ENCODE measurements at regions not wholly inside any gene's neighbourhood (a gene's known extent, or its start where the extent isn't known, plus 50 kb on each side); places are given as distances from the start of the nearest gene placed in this dataset.

DNA sequence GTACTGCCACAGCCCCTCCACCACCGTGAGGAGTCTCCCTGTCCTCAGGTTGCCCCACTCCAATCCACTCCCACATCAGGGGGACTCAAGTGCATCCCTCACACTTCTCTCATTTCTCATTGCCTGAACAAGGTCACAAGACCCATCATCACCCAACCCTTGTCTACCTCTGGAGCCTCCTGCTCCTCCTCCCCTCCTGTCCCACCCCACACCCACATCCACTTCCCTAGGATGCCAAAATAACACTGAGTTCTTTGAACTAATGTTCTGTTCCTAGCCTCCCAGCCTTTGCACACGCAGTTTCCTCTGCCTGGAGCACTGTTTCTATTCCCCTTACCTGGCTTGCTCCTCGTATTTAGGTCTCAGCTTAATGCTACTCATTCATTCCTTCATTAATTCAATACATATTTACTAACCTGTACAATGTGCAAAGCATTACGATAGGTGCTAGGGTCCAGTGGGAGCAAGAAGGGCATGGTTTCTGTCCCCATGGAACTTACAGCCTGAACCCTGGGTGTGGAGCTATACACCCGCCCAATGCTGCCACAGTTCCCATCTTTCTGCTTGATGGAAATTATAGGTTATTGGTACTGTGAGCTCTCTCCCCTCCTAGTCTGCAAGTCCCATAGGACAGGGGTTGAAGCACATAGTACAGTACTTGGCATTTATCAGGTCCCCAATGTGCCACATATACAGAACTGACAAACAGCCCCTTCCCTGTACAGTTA is 96.1 kb upstream of the GRIK3 start:
- no peaks in the 10 kb centered on the region for H3K36me3 ChIP-seq (replicated peaks; ENCODE audit: insufficient read depth, low read depth)
- TF ChIP-seq, protein P1, sequence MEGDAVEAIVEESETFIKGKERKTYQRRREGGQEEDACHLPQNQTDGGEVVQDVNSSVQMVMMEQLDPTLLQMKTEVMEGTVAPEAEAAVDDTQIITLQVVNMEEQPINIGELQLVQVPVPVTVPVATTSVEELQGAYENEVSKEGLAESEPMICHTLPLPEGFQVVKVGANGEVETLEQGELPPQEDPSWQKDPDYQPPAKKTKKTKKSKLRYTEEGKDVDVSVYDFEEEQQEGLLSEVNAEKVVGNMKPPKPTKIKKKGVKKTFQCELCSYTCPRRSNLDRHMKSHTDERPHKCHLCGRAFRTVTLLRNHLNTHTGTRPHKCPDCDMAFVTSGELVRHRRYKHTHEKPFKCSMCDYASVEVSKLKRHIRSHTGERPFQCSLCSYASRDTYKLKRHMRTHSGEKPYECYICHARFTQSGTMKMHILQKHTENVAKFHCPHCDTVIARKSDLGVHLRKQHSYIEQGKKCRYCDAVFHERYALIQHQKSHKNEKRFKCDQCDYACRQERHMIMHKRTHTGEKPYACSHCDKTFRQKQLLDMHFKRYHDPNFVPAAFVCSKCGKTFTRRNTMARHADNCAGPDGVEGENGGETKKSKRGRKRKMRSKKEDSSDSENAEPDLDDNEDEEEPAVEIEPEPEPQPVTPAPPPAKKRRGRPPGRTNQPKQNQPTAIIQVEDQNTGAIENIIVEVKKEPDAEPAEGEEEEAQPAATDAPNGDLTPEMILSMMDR (IDR thresholded peaks at IDR 0.05; ENCODE audit: poor library complexity) = no peak
- TF ChIP-seq EZH2phosphoT487 (IDR thresholded peaks at IDR 0.05; ENCODE audit: low read depth, severe bottlenecking, unreplicated experiment) (no peak), EZH2 (IDR thresholded peaks at IDR 0.05; ENCODE audit: borderline replicate concordance) (no peak)
- no peak overlapping the region for H3K27ac ChIP-seq
- H2AFZ ChIP-seq = no peak overlapping the region
- H3K79me2 ChIP-seq = no peaks in the 10 kb centered on the region
- H3K27me3 ChIP-seq = no peaks in the 10 kb centered on the region
- WGBS (ENCODE audit: low lambda C conversion rate, missing lambda C conversion rate) = 61% methylated on average over 4 of the region's 5 CpGs
- no peak for DNase-seq (ENCODE audit: low spot score)
- no peaks in the 10 kb centered on the region for H3K9me3 ChIP-seq (ENCODE audit: low read depth)
- no peaks in the 10 kb centered on the region for H3K9me2 ChIP-seq (replicated peaks; ENCODE audit: insufficient read depth)
- H3K4me2 ChIP-seq = no peak overlapping the region
- H3K4me3 ChIP-seq = no peak overlapping the region
- H3K4me1 ChIP-seq (ENCODE audit: insufficient read depth) = no peaks in the 10 kb centered on the region
- no peaks in the 10 kb centered on the region for H4K20me1 ChIP-seq (ENCODE audit: insufficient read depth, poor library complexity, severe bottlenecking)

DNA sequence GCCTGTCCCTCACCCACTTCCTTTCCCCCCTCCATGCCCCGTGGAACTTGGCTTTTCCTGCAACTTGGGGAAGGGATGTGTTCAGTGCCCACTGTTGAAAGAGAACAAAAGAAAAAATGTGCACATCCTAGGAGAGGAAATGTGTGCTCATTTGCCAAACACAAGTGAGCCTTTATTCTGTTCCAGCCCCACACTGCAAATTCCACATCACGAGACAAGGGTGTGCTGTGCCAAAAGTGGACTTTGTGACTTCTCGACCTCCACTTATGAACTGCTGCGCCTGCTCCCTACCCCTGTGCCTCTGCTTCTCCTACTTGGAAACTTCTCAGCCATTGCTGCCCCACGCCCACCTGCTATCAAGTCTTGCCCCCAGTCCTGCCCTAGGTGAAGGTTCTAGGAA is 97.0 kb upstream of the GRIK3 start:
- Histone ChIP-seq H3K4me2 (no peak overlapping the region), H3K79me2 (no peaks in the 10 kb centered on the region), H3K4me3 (no peak overlapping the region), H3K9me3 (ENCODE audit: low read depth) (no peaks in the 10 kb centered on the region), H3K27me3 (no peaks in the 10 kb centered on the region), H3K36me3 (replicated peaks; ENCODE audit: insufficient read depth, low read depth) (no peaks in the 10 kb centered on the region), H3K4me1 (ENCODE audit: insufficient read depth) (no peaks in the 10 kb centered on the region), H3K9me2 (replicated peaks; ENCODE audit: insufficient read depth) (no peaks in the 10 kb centered on the region), H3K27ac (no peak overlapping the region), H2AFZ (no peak overlapping the region), H4K20me1 (ENCODE audit: insufficient read depth, poor library complexity, severe bottlenecking) (no peaks in the 10 kb centered on the region)
- WGBS (ENCODE audit: low lambda C conversion rate, missing lambda C conversion rate) = 84% methylated on average over 5 of the region's 5 CpGs
- DNase-seq (ENCODE audit: low spot score) = no peak
- TF ChIP-seq EZH2 (IDR thresholded peaks at IDR 0.05; ENCODE audit: borderline replicate concordance) = no peak
- TF ChIP-seq, protein P1 (IDR thresholded peaks at IDR 0.05; ENCODE audit: poor library complexity) = no peak
- no peak for TF ChIP-seq EZH2phosphoT487 (IDR thresholded peaks at IDR 0.05; ENCODE audit: low read depth, severe bottlenecking, unreplicated experiment)

DNA sequence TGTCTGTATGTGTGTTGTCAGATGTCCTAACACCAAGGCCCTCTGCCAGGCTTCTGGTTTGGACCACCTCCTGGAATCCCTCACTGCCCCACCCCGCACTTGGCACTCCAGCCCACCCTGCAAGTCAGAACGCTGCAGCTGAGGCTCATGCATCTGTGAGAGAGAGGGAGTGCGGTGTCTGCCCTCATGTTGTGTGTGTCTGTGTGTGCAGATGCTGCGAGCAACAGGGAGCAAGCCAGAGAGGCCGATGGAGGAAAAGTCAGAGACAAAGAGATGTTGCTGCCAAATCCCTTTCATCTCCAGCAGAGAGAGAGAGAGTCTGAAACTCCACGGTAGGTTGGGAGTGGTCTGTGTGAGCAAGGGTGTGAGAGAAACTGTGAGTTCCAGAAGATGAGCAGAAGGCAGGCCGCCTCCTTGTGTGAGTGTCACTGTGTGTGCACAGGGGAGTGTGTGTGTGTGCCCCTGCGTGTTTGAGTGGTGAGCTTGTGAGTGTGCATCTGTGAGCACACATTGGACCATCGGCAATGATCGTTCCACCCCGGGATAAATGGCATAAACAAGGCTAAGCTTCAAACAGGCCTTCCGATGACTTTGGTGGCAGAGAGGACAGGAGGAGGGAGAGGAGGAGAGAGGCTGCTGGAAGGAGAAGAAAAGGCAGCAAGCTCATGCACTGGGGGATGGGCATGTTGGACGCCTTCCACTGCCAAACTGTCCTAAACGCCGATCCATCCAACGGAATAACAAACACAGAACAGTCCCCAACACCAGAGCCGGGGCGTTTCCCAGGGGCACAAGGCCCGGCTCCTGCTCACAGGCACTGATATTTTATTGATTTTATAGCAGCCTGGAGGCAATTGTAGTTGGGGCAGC is 99.2 kb upstream of the GRIK3 start:
- H3K9me2 ChIP-seq (replicated peaks; ENCODE audit: insufficient read depth) = no peaks in the 10 kb centered on the region
- H3K9me3 ChIP-seq (ENCODE audit: low read depth) = no peaks in the 10 kb centered on the region
- no peak overlapping the region for H3K4me3 ChIP-seq
- H4K20me1 ChIP-seq (ENCODE audit: insufficient read depth, poor library complexity, severe bottlenecking) = no peaks in the 10 kb centered on the region
- 83% methylated on average over 19 of the region's 19 CpGs for WGBS (ENCODE audit: low lambda C conversion rate, missing lambda C conversion rate)
- no peaks in the 10 kb centered on the region for H3K27me3 ChIP-seq
- H3K4me1 ChIP-seq (ENCODE audit: insufficient read depth) = no peaks in the 10 kb centered on the region
- no peaks in the 10 kb centered on the region for H3K36me3 ChIP-seq (replicated peaks; ENCODE audit: insufficient read depth, low read depth)
- H2AFZ ChIP-seq = no peak overlapping the region
- DNase-seq (ENCODE audit: low spot score) = peak; percentile 9
- TF ChIP-seq EZH2phosphoT487 (IDR thresholded peaks at IDR 0.05; ENCODE audit: low read depth, severe bottlenecking, unreplicated experiment) (no peak), EZH2 (IDR thresholded peaks at IDR 0.05; ENCODE audit: borderline replicate concordance) (no peak)
- TF ChIP-seq, protein P1 (IDR thresholded peaks at IDR 0.05; ENCODE audit: poor library complexity) = no peak
- no peaks in the 10 kb centered on the region for H3K79me2 ChIP-seq
- H3K4me2 ChIP-seq = no peak overlapping the region
- H3K27ac ChIP-seq = no peak overlapping the region

Data from hepatocyte (in vitro differentiated cells).